Activated naive CD8-positive, alpha-beta T cell treated with anti-CD3 and anti-CD28 coated beads, Interleukin-2, amount 50 U/mL, for 24 hours (primary cell): ENCODE measurements at regions not wholly inside any gene's neighbourhood (a gene's known extent, or its start where the extent isn't known, plus 50 kb on each side); places are given as distances from the start of the nearest gene placed in this dataset.

Experiments
- ATAC-seq: fragments of 150-1000 bp; cut with Tn5 transposase; one replicate; pipeline ENCODE4 v1.10.0; 2021
- DNase-seq: peaks from one replicate; pipeline ENCODE4 v3.0.0; 2021
- H3K27ac Mint-ChIP-seq: one replicate; pipeline ENCODE4 v1.8.0; 2021; ENCODE audit warnings: mild to moderate bottlenecking, mixed read lengths
- H3K27me3 Mint-ChIP-seq: one replicate; pipeline ENCODE4 v1.8.0; 2021; ENCODE audit warnings: mixed read lengths
- H3K36me3 Mint-ChIP-seq: one replicate; pipeline ENCODE4 v1.8.0; 2021; ENCODE audit warnings: low read depth, mixed read lengths
- H3K4me1 Mint-ChIP-seq: one replicate; pipeline ENCODE4 v1.8.0; 2021; ENCODE audit warnings: mixed read lengths
- H3K4me3 Mint-ChIP-seq: one replicate; pipeline ENCODE4 v1.8.0; 2021; ENCODE audit warnings: mild to moderate bottlenecking, moderate library complexity, mixed read lengths
- H3K9me3 Mint-ChIP-seq: one replicate; pipeline ENCODE4 v1.8.0; 2021; ENCODE audit warnings: mixed read lengths

GRCh38 chr17:69950701-69951418, 124.2 kb upstream of the KCNJ16 start:
- Mint-ChIP-seq H3K4me1 (no peaks in the 10 kb centered on the region), H3K27me3 (peaks cover 2% of the 10 kb centered on the region), H3K27ac (no peak overlapping the region), H3K36me3 (no peaks in the 10 kb centered on the region), H3K4me3 (no peak overlapping the region), H3K9me3 (no peaks in the 10 kb centered on the region)
- DNase-seq: no peak
- no peak for ATAC-seq

GRCh38 chr17:69954241-69954925, 120.6 kb upstream of the KCNJ16 start:
- Mint-ChIP-seq H3K36me3 (no peaks in the 10 kb centered on the region), H3K27me3 (peaks cover 2% of the 10 kb centered on the region), H3K9me3 (no peaks in the 10 kb centered on the region), H3K4me3 (no peak overlapping the region), H3K4me1 (no peaks in the 10 kb centered on the region), H3K27ac (no peak overlapping the region)
- no peak for ATAC-seq
- no peak for DNase-seq

DNA sequence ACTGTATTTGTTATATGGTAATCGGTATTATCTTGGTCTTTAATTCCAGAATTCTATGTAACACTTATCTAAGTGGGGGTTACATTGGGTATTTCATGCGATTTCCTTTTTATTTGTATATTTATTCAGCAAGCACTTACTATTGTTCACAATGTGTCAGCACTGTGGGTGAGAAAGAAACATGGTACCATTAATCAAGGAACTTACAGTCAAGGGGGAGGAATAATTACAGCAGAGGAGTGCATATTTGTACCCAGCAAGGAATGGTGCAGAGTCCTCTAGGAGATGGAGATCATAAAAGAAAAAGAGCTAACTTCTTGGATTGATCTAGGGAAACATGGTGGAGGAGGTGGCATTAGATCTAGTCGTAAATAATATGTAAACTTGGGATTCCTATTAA, 117.0 kb upstream of the KCNJ16 start:
- H3K27me3 Mint-ChIP-seq: peaks cover 4% of the 10 kb centered on the region

GRCh38 chr17:69959283-69959682, 115.7 kb upstream of the KCNJ16 start:
- peaks cover 3% of the 10 kb centered on the region for H3K27me3 Mint-ChIP-seq
- no peak for ATAC-seq
- H3K27ac Mint-ChIP-seq: no peak overlapping the region
- no peaks in the 10 kb centered on the region for H3K9me3 Mint-ChIP-seq
- no peaks in the 10 kb centered on the region for H3K36me3 Mint-ChIP-seq
- DNase-seq: no peak
- H3K4me1 Mint-ChIP-seq: no peaks in the 10 kb centered on the region
- no peak overlapping the region for H3K4me3 Mint-ChIP-seq

More for the DNA sequence above, 117.0 kb upstream of the KCNJ16 start:
- no peaks in the 10 kb centered on the region for H3K4me1 Mint-ChIP-seq
- ATAC-seq: no peak
- no peak overlapping the region for H3K27ac Mint-ChIP-seq
- no peaks in the 10 kb centered on the region for H3K36me3 Mint-ChIP-seq
- H3K4me3 Mint-ChIP-seq: no peak overlapping the region
- DNase-seq: no peak
- no peaks in the 10 kb centered on the region for H3K9me3 Mint-ChIP-seq

DNA sequence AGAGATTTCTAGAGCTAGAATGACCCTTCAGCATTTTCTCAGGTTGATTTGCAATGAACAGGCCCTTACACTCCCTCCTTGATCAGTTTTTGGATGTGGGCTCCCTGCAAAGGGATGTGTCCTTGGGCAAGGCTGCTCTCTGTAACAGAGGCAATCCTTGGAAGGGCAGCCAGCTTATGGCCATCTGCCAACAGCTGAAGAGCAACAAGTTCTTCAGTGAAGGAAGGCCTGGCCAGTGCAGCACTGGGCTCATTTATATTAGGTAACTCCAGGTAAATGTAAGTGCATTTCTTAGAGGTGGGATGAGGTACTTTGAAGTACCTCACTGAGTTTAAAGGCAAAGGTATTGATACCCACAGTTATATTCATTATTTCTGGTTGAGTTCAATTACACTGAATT, 114.3 kb upstream of the KCNJ16 start:
- Mint-ChIP-seq H3K4me3 (no peak overlapping the region), H3K27ac (no peak overlapping the region), H3K36me3 (no peaks in the 10 kb centered on the region), H3K27me3 (peaks cover 3% of the 10 kb centered on the region), H3K9me3 (no peaks in the 10 kb centered on the region), H3K4me1 (no peaks in the 10 kb centered on the region)
- DNase-seq (no peak), ATAC-seq (no peak)

DNA sequence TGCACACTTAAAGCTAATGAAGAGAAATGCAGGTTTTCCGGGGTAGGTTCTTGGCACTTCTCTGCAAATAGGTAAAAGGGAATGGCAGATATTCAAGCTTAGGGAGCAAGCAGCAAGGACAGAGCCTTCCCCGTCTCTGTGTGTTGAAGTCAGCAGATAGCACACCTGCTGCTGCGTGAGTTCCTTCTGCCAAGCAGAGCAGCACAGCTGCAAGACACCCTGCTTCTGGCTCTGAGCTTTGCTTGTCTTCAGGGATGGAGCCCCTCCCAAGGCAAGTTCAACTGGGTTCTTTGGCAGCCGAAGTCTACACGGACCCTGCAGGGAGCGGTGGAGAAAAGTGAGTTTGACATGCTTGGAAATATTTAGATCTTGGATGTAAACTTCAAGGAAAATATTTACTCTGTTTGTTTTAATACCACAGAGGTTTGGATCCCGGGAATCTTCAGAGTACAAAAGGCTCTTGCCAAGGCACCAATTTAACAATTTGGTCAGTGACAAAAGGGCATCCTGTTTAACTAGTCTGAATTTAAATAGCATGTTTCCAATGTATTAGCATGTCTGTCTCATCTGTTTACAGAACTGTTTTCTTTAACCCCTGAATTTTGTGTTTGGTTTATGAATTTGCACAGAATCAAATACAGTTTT, 113.4 kb upstream of the KCNJ16 start:
- peaks cover 7% of the 10 kb centered on the region for H3K9me3 Mint-ChIP-seq
- no peaks in the 10 kb centered on the region for H3K4me1 Mint-ChIP-seq
- H3K27ac Mint-ChIP-seq: no peak overlapping the region
- H3K36me3 Mint-ChIP-seq: no peaks in the 10 kb centered on the region
- DNase-seq: no peak
- H3K4me3 Mint-ChIP-seq: no peak overlapping the region
- peaks cover 3% of the 10 kb centered on the region for H3K27me3 Mint-ChIP-seq
- ATAC-seq: no peak

DNA sequence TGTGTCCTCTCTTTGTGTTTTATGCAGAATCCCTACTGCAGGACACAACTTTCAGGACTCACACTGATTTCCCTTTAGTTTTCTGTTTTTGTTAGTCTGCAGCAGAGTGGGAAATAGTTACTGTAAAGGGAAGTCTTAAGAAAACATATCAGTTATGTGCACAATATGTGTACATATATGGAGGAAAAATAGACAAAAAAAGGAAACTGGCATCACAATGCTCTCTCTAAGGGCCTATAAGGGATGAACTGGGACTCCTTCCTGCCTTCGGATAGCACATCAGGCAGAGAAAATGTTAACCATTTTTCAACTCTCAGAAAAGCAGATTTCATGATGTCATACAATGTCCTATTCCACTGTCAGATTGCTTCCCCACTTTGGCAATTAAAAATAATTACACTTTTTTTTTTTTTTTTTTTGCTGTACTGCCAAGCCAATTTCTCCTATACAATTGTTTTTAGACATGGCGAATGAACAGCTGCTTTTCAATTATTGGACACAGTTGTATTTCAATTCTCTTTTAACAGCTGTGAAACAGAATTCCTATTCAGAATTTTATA, 112.5 kb upstream of the KCNJ16 start:
- no peak overlapping the region for H3K4me3 Mint-ChIP-seq
- no peak for ATAC-seq

DNA sequence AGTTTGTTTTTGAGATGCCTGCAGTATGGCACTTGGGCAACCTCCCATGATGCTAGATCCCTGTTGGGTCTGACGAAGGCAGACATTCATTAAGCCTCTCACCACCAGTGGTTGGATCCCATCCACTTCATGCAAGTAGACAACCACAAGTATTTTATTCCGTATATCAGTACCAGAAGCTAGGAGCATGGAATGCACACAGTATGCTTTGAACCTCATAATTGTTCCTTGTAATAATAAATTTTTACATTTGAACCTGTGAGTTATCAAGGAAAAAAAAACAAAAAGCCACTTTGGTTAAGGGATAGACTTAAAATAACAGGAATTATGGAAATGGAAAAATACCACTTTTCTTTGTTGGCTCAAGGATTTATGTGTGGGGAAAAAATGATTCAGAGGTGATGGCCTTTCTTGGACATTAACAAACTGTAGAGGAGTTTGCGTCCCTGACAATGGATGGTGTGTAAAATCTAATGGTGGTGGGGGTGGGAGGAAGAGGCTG, 107.1 kb upstream of the KCNJ16 start:
- DNase-seq (no peak), ATAC-seq (no peak)
- Mint-ChIP-seq H3K4me1 (no peaks in the 10 kb centered on the region), H3K9me3 (peaks cover 16% of the 10 kb centered on the region), H3K4me3 (no peak overlapping the region), H3K36me3 (no peaks in the 10 kb centered on the region), H3K27me3 (no peaks in the 10 kb centered on the region), H3K27ac (no peak overlapping the region)

More for the DNA sequence above, 112.5 kb upstream of the KCNJ16 start:
- Mint-ChIP-seq H3K4me1 (no peaks in the 10 kb centered on the region), H3K36me3 (no peaks in the 10 kb centered on the region), H3K27ac (no peak overlapping the region), H3K9me3 (peaks cover 12% of the 10 kb centered on the region), H3K27me3 (peaks cover 3% of the 10 kb centered on the region)
- DNase-seq: no peak

GRCh38 chr17:69969897-69970296, 105.1 kb upstream of the KCNJ16 start:
- Mint-ChIP-seq H3K9me3 (peaks cover 16% of the 10 kb centered on the region), H3K36me3 (no peaks in the 10 kb centered on the region), H3K27ac (no peak overlapping the region), H3K27me3 (no peaks in the 10 kb centered on the region), H3K4me1 (no peaks in the 10 kb centered on the region), H3K4me3 (no peak overlapping the region)
- no peak for ATAC-seq
- DNase-seq: no peak

- peaks cover 3% of the 10 kb centered on the region for H3K9me3 Mint-ChIP-seq
- no peaks in the 10 kb centered on the region for H3K27me3 Mint-ChIP-seq
- H3K36me3 Mint-ChIP-seq: no peaks in the 10 kb centered on the region
Measured at GRCh38 chr17:69972251-69972650, 102.8 kb upstream of the KCNJ16 start.

DNA sequence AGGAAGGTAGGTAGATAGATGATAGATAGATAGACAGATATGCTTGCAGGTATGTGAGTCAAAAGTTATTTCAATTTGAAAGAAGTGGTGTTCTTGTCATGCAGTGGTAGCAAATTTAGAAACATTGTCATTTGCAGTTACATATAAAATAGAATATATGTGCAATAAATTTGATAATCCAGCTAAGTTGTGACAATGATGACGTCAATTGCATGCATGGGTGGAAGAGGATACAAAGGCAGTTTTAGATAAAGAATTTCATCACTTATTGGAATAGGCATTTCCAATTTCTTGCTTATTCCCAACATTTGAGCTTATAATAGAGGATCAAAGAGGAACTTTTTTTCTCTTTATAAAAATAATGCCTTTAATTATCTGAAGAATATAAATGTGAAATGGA, 99.2 kb upstream of the KCNJ16 start:
- no peak for DNase-seq
- no peak for ATAC-seq
- H3K4me1 Mint-ChIP-seq: no peaks in the 10 kb centered on the region
- H3K36me3 Mint-ChIP-seq: no peaks in the 10 kb centered on the region
- no peak overlapping the region for H3K4me3 Mint-ChIP-seq
- H3K27ac Mint-ChIP-seq: no peak overlapping the region
- peaks cover 3% of the 10 kb centered on the region for H3K9me3 Mint-ChIP-seq
- no peaks in the 10 kb centered on the region for H3K27me3 Mint-ChIP-seq

More at GRCh38 chr17:69972251-69972650, 102.8 kb upstream of the KCNJ16 start:
- DNase-seq: no peak
- Mint-ChIP-seq H3K4me1 (no peaks in the 10 kb centered on the region), H3K27ac (no peak overlapping the region), H3K4me3 (no peak overlapping the region)
- no peak for ATAC-seq

DNA sequence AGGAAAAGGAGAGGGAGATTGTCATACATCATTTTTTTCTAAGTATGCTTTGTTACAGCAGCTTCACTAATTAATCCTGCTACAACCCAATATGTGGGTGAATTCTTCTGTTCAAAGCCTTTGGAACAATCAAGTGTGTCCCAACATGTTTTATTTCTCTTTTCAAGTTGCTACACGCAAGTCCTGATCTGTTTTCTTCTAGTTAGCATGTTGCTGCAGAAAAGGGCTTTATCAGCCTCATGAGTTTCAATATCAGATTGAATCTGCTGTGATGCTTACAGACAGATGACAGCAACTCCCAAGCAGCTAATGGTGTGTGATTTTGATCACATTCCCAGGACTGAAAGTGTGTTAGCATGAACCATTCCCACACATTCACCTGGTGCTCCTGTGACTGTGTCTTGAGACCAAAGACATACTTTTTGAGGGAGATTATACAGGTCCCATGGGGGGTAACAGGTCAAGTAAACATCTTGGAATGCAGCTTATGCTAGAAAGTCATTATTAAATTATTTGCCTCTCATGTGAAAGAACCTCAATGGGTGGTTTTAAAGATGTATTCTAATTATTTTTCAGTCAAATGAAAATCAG, 96.9 kb upstream of the KCNJ16 start:
- Mint-ChIP-seq H3K27me3 (no peaks in the 10 kb centered on the region), H3K4me3 (no peak overlapping the region), H3K9me3 (no peaks in the 10 kb centered on the region), H3K27ac (no peak overlapping the region), H3K36me3 (no peaks in the 10 kb centered on the region), H3K4me1 (no peaks in the 10 kb centered on the region)
- ATAC-seq: no peak
- DNase-seq: no peak

GRCh38 chr17:69981441-69981840, 93.6 kb upstream of the KCNJ16 start:
- no peaks in the 10 kb centered on the region for H3K36me3 Mint-ChIP-seq
- no peak overlapping the region for H3K27ac Mint-ChIP-seq
- H3K4me1 Mint-ChIP-seq: no peaks in the 10 kb centered on the region
- ATAC-seq (no peak), DNase-seq (no peak)
- no peaks in the 10 kb centered on the region for H3K27me3 Mint-ChIP-seq
- H3K4me3 Mint-ChIP-seq: no peak overlapping the region
- H3K9me3 Mint-ChIP-seq: peaks cover under 1% of the 10 kb centered on the region

GRCh38 chr17:69995476-69995875, 79.5 kb upstream of the KCNJ16 start:
- peaks cover 7% of the 10 kb centered on the region for H3K9me3 Mint-ChIP-seq
- DNase-seq (no peak), ATAC-seq (no peak)
- no peaks in the 10 kb centered on the region for H3K4me1 Mint-ChIP-seq
- H3K27ac Mint-ChIP-seq: no peak overlapping the region
- no peaks in the 10 kb centered on the region for H3K36me3 Mint-ChIP-seq
- no peak overlapping the region for H3K4me3 Mint-ChIP-seq
- no peaks in the 10 kb centered on the region for H3K27me3 Mint-ChIP-seq
